IPS-18c (cell line): ENCODE measurements at regions not wholly inside any gene's neighbourhood (a gene's known extent, or its start where the extent isn't known, plus 50 kb on each side); places are given as distances from the start of the nearest gene placed in this dataset.

Experiments
- H3K4me3 ChIP-seq: 2 replicates; pipeline ENCODE4 v1.7.0; 2013; ENCODE audit warnings: low read depth, mild to moderate bottlenecking, low read length, moderate library complexity; ENCODE audit not compliant: insufficient read depth
- H3K9me3 ChIP-seq: one replicate; pipeline ENCODE4 v1.6.1; 2013; ENCODE audit warnings: mild to moderate bottlenecking, low read length, moderate library complexity; ENCODE audit not compliant: control insufficient read depth, insufficient read depth

GRCh38 chr10:128912568-128913311, 554.3 kb upstream of the MGMT start:
- Histone ChIP-seq H3K4me3 (no peak overlapping the region), H3K9me3 (no peaks in the 10 kb centered on the region)

GRCh38 chr10:128914681-128915080, 552.4 kb upstream of the MGMT start:
- H3K9me3 ChIP-seq = no peaks in the 10 kb centered on the region
- no peak overlapping the region for H3K4me3 ChIP-seq

DNA sequence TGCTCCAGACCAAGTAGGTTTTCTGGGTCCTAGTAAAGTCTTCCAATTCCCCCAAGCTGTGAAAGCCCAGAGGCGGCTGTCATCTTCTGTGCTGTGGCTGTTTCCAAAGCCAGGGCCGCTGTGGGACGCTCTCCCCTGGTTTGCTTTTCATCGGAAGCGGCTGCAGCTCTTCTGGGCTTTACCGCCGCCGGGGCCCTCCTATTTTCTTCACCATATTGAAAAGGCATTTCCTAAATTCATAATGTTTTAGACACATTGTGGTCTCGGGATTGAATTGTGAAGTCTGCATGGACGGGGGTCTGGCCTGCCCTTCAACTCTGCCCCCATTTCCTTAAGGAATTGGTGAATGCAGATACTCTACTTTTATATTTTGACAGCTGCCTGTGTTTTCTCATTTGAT, 551.4 kb upstream of the MGMT start:
- Histone ChIP-seq H3K4me3 (no peak overlapping the region), H3K9me3 (no peaks in the 10 kb centered on the region)

- Histone ChIP-seq H3K9me3 (no peaks in the 10 kb centered on the region), H3K4me3 (no peak overlapping the region)
Observed at GRCh38 chr10:128916383-128916782, 550.7 kb upstream of the MGMT start.

- H3K4me3 ChIP-seq = no peak overlapping the region
- no peaks in the 10 kb centered on the region for H3K9me3 ChIP-seq
Observed at GRCh38 chr10:128921389-128922022, 545.5 kb upstream of the MGMT start.

DNA sequence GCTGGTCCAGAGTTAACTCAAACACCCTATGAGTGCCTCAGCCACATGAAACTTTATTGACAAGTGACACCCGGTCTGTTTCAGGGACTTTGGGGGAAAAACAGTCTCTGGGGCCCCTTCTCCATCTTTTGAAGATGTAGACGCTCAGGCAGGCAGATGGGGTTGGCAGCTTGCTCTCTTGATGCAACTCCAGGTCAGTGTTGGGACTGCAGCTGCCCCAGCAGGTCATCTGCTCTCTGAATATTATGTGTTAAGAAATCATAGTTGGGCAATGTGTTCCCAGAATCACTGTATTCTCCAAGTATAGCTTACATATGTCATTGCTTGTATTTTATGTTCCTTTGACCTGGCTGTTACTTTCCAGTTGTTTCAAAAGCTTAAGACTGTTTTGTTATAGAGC, 544.9 kb upstream of the MGMT start:
- H3K4me3 ChIP-seq = no peak overlapping the region
- no peaks in the 10 kb centered on the region for H3K9me3 ChIP-seq

DNA sequence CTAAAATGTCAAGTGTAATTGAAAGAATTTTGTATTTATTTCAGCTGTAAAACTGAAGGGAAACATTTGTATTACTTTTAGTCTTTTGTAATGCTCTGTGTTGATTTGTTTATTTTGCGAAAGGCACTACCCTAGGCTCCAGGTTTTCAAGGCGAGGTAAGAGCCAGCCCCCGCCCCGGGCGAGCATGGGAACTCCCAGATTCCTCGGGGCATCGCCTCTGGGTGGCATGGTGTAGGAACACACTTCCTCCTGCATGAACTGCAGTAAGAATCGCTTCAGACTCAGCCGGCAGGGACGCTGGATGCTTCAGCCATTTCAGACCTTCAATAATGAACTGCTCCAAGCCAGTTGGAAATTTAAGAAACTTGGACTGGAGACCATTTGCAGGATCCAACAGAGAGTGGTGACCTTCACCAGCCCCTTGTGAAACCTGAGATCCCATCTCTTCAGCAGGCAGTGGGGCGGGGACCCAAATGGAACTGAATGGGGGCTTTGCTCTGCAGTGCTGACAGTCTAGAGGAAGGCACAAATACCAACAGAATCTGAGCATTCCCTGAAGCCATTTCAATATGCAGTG, 544.3 kb upstream of the MGMT start:
- Histone ChIP-seq H3K9me3 (no peaks in the 10 kb centered on the region), H3K4me3 (no peak overlapping the region)

- H3K9me3 ChIP-seq = no peaks in the 10 kb centered on the region
- no peak overlapping the region for H3K4me3 ChIP-seq
Observed at GRCh38 chr10:128924918-128925317, 542.1 kb upstream of the MGMT start.

GRCh38 chr10:128926711-128927110, 540.3 kb upstream of the MGMT start:
- Histone ChIP-seq H3K9me3 (no peaks in the 10 kb centered on the region), H3K4me3 (no peak overlapping the region)

DNA sequence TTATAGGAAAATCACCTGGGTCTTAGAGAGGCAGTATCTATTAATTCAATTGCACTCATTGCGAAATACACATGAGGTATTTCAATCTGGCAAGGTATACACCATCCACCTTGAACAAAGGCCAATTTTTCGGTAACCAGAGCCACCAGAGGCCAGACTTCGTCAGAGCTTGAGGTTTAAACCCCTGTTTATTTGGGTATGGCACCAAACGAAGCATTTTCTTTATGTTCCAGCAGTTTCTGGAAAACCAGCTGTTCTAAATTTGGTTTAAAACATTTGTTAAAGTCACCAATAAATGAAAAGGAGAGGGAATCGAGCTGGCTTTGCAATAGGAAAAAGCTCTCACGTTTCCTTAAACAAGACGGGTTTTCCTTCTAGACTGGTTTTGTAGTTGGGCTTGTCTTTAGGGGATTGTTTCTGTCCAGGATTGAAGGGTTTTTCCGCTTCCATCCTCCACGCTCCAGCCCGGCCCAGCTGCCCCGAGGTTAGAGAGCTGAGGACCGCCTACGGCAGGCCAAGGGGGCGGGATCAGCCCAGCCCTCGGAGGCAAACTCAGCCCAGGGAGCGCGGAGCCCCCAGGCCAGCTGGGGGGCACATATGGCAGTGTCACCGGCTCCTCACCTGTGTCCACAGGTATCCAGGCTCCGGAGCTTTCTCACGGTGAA, 539.4 kb upstream of the MGMT start:
- H3K4me3 ChIP-seq = no peak overlapping the region
- no peaks in the 10 kb centered on the region for H3K9me3 ChIP-seq

DNA sequence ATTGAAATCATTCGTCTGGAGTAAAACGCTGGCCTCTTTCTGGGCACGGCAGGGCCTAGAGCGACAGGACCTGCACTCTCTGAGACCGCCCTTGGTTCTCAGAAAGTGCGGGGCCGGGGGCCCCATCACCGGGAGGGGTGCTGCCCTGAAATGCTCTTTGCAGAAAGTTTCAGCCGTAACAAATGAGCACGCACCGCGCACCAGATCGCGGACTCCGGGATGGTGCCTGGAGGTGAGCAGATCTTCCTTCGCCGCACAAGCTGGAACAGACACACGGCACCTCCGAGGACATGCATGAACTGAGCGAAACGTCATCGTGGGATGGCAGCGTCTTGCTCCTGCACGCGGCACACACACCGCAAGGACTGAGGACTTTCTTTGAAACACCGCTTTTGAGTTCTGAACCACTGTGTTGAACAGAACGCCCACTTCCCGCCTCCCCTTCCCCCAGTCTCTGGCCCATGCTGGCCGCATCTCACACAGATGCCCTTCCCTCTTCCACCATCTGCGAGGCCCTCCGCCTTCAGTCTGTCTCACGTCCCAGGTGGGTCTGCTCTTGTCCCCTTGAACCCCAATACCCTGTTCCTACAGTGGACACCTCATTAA, 538.7 kb upstream of the MGMT start:
- Histone ChIP-seq H3K4me3 (no peak overlapping the region), H3K9me3 (no peaks in the 10 kb centered on the region)

GRCh38 chr10:128929131-128929530, 537.9 kb upstream of the MGMT start:
- H3K9me3 ChIP-seq = no peaks in the 10 kb centered on the region
- no peak overlapping the region for H3K4me3 ChIP-seq

GRCh38 chr10:128929767-128930166, 537.3 kb upstream of the MGMT start:
- no peak overlapping the region for H3K4me3 ChIP-seq
- no peaks in the 10 kb centered on the region for H3K9me3 ChIP-seq

- no peaks in the 10 kb centered on the region for H3K9me3 ChIP-seq
- H3K4me3 ChIP-seq = no peak overlapping the region
Observed at GRCh38 chr10:128930515-128930914, 536.5 kb upstream of the MGMT start.

DNA sequence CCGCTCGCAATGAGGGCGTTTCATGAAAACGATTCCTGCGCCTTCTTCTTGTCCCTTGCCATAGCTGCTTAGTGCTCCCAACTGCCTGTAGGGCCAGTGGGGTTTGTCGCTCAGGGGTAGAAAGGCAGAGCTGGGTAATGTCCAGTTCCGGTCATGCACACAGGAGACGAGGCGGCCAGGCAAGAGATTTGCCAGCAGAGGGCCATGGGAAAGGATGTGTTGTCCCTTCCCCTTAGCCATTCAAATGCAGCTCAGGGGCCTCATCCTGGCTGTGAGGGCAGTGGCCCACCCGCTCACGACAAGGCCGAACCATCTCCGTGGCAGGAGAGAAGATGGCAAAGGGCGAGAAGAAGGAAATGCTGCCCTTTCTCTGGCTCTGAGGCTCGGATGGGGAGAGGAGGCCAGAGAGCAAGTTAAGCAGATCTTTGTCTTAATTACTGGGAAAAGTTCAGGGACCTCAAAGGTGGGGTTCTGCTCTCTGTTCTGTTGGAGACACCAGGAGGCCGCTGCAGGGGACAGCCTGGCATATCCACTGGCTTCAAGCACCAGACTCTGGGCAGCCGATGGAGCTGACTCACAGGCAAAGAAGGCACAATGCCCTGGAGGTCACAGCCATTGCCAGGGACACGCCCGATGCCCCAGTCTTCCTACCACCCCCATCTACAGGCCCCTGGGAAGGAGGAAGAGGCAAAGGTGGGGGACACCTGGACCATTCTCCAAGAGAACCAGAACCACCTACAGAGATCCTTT, 534.8 kb upstream of the MGMT start:
- H3K9me3 ChIP-seq = no peaks in the 10 kb centered on the region
- H3K4me3 ChIP-seq = no peak overlapping the region

DNA sequence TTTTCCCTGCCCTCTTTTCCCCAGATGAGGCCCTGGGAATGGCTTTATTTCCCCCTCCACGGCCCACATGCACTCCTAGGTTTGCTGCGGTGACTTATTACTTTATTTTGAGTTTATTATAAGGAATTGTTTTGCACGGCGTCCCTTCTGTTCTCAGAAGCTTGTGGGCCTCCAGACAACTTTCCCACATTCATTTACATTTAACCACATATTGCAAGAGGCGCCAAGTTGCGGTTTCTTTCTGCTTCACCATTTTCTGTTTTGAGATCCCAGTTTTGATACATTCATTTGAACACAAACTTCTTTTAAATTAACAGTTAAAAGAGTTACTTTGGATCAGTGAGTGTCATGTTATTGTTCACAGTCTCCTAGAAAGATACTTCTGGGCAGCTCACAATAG, 532.5 kb upstream of the MGMT start:
- H3K4me3 ChIP-seq = no peak overlapping the region
- no peaks in the 10 kb centered on the region for H3K9me3 ChIP-seq

DNA sequence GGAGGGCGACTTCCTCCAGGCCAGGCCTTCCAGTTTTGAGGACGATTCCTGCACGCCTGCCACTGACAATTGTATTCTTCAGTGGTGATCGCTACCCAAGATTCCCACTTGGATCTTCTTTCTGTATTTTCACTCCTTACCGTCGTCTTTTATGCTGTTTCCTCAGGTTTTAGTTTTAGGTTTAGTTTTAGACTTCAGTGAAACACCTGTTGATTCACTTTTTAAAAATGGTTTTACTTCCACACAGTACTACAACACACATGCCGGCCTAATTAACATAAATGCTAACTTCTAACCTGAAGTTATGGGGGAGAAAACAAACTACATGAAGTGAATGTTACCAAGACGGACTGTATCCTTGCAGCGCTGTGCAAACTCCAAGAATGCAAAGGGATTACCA, 530.6 kb upstream of the MGMT start:
- H3K4me3 ChIP-seq = no peak overlapping the region

More for the DNA sequence above, 530.6 kb upstream of the MGMT start:
- no peaks in the 10 kb centered on the region for H3K9me3 ChIP-seq
